GM21367 (cell line): ENCODE measurements at regions not wholly inside any gene's neighbourhood (a gene's known extent, or its start where the extent isn't known, plus 50 kb on each side); places are given as distances from the start of the nearest gene placed in this dataset.

ENCODE experiments used
- ATAC-seq: cut with Tn5 transposase; IDR thresholded peaks from one replicate; pipeline ENCODE4 v1.9.1; 2021; ENCODE audit not compliant: unreplicated experiment

GRCh38 chr1:110765640-110766335 is 91.0 kb upstream of the KCNA3 start:
- ATAC-seq, result no peak

- ATAC-seq, result no peak
Measured at GRCh38 chr1:110763149-110763548, 88.4 kb upstream of the KCNA3 start.

GRCh38 chr1:110760321-110760720 is 85.6 kb upstream of the KCNA3 start:
- ATAC-seq, result no peak

GRCh38 chr1:110756506-110756905 is 81.8 kb upstream of the KCNA3 start:
- no peak for ATAC-seq

GRCh38 chr1:110752941-110753725 is 78.4 kb upstream of the KCNA3 start:
- ATAC-seq, result no peak

- ATAC-seq, result no peak
Measured at GRCh38 chr1:110750562-110750961, 75.8 kb upstream of the KCNA3 start.

GRCh38 chr1:110749960-110750359 is 75.2 kb upstream of the KCNA3 start:
- ATAC-seq, result no peak

- ATAC-seq, result no peak
Measured at GRCh38 chr1:110746644-110747259, 72.0 kb upstream of the KCNA3 start.

- ATAC-seq, result no peak
Measured at GRCh38 chr1:110743397-110743796, 68.7 kb upstream of the KCNA3 start.

GRCh38 chr1:110736900-110737605 is 62.3 kb upstream of the KCNA3 start:
- no peak for ATAC-seq

- ATAC-seq, result no peak
Measured at GRCh38 chr1:110734133-110734680, 59.5 kb upstream of the KCNA3 start.

GRCh38 chr1:110731529-110731928 is 56.8 kb upstream of the KCNA3 start:
- ATAC-seq, result no peak

- no peak for ATAC-seq
Measured at GRCh38 chr1:110728388-110729001, 53.8 kb upstream of the KCNA3 start.

- ATAC-seq, result no peak
Measured at GRCh38 chr1:110727246-110727645, 52.5 kb upstream of the KCNA3 start.

- peak; percentile 85 for ATAC-seq
Measured at GRCh38 chr1:110726755-110727154, 52.0 kb upstream of the KCNA3 start.
